GM18511 (cell line): ENCODE measurements at regions not wholly inside any gene's neighbourhood (a gene's known extent, or its start where the extent isn't known, plus 50 kb on each side); places are given as distances from the start of the nearest gene placed in this dataset.
"Not testable (repeated sequence)": the region's sequence is repeated elsewhere in the genome, so short reads cannot be mapped to it uniquely, and the experiment has no call there.

ENCODE experiments used
- ATAC-seq: cut with Tn5 transposase; IDR thresholded peaks from one replicate; pipeline ENCODE4 v1.9.1; 2021; ENCODE audit warnings: mild to moderate bottlenecking, moderate library complexity; ENCODE audit not compliant: unreplicated experiment

DNA sequence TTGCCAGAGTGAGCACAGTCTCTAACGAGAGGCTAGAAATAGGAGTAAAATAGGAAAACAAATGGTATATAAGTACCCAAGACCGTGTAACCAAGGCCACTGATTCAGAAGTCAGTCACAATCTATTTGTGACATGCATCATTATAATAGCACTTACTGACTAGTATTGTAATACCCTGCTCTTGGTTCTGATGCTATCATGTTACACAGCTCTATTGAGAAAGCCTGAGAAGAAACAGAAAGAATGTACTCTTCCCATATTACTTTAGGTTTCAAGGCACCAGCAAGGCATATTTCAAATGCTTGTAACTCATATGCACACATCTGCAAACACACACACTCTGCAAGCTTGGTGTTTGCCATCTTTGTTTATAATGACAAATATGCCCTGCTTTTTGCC, 746.4 kb downstream of the SLC4A3 start:
- ATAC-seq, result no peak

DNA sequence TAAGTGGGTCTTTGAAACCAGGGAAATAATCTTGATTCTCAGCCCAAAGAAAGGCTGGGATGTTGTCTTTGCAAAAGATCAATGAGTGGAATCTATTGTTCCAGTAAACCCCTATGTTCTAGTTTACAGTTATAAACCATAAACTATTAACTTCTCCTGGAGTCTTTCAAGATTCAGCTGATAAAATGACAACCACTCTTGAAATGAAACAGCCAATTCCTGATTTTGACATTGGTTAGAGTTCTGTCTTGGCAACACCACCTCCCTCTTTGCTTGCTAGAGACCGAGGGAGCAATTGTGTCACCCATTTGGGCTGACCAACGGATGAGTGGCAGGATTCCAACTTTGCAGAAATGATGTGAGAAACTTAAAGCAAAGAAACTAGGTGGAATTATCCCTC, 746.9 kb downstream of the SLC4A3 start:
- no peak for ATAC-seq

DNA sequence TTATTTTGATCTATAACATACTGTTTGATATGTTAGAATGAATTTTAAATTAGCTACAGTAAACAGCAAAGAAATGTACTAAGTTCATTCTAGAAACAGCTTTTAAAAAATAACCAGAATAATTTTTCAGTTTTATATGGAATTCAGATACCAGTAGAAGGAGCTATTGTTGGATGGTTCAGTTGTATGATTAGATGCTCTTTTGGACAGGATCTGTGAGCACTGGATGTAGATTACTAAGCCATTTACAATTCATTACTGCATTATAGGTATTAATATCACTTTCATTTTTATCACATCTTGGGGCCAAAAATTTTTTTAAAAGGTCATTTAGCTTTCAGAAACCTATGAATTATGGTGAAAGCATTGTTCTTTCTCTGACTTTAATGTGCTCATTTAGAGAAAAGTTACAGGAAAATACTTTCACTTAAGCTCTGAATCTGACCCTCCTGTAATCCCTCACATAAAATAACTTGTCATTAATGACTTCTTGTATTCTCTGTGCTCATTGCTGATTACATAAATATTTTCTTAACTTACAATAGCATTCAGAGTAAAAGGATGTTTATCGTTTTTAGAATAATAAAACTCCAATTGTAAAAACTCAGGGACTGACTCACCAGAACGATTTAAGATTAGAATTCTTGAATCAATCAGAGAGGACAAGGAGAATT, 750.2 kb downstream of the SLC4A3 start:
- no peak for ATAC-seq

DNA sequence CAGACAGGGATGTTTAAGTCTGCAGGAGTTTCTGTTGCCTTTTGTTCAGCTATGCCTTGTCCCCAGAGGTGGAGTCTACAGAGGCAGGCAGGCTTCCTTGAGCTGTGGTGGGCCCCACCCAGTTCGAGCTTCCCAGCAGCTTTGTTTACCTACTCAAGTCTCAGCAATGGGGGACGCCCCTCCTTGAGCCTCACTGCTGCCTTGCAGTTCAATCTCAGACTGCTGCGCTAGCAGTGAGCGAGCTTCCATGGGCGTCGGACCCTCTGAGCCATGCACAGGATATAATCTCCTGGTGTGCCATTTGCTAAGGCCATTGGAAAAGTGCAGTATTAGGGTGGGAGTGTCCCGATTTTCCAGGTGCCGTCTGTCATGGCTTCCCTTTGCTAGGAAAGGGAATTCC, 760.3 kb downstream of the SLC4A3 start:
- not testable (repeated sequence) for ATAC-seq

DNA sequence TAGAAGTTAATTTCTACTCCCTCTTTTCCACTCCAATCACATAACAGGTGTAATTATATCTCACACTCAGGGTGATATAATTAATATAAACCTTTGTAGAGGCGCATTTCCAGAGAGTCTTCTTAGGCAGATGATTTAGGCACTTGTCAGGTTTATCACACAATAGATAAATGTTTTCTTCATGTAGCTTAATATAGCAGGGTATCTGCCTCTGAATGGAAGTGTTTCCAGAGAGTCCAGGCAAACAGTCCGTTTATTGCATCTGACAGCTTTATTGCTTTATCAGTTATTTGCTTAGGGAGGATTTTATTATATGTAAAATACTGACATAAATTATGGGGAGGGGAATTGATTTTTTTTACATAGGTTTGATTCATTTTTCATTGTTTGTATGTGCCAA, 766.3 kb downstream of the SLC4A3 start:
- no peak for ATAC-seq

DNA sequence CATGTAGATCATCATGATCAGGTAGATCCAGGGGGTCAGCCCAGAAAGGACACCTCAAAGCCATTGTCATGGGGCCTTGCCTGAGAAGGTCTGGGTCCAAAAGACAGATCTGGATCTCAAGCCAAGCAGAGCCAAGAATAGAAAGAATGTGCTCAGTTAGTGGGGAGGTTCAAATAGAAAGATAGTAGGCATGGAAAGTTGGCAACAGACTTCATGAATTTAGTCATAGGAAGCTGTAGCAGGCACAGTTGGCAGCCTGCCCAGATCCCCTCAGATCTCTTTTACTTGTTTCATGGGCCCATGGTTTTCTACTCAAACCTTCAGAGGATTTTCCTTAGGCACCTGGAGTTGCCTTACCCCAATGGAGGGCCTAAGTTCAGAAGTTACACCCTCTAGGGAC, 767.0 kb downstream of the SLC4A3 start:
- no peak for ATAC-seq

DNA sequence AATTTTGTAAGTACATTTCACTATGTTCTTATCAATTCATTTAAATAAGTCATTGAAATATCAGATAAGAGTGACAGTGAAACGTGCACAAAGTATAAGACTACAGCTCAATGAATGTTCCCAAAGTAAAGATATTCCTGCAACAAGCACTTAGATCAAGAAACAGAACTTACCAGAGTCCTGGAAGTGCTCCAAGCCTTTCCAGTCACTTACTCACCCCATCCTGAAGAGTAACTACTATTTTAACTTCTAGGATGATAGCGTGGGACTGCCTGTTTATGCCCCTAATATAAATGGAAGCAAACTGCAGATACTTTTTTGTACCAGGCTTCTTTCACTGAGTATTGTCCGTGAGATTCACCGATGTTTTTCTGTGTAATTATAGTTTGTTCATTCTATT, 768.9 kb downstream of the SLC4A3 start:
- no peak for ATAC-seq

DNA sequence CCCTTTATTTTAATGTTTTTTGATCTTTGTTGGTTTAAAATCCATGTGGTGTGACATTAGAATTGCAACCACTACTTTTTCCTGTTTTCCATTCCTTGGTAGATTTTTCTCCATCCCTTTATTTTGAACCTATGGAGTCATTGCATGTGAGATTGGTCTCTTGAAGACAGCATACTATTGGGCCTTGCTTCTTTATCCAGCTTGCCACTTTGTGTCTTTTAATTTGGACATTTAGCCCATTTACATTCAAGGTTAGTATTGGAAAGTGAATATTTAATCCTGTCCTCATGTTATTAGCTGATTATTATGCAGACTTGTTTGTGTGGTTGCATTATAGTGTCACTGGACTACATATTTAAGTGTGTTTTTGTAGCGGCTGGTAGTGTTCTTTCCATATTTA, 782.9 kb downstream of the SLC4A3 start:
- no peak for ATAC-seq

DNA sequence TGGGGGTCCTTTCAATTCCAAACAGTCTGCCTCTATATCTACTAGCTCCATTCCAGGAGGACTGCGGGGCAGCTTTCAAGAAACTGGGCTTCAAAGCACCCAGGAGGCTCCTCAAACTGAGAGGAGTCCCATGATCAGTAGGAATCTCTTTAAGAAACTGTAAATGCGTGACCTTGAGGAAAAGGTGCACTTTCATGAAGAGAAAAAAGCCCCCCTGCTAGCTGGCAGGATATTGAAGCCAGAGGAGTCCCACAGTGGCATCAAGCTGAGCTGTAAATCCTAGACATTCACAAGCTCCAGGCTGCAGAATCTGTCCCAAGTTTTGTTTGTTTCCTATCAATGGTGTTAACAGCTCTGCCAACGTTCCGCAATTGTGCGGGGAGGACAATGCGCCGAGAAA, 790.1 kb downstream of the SLC4A3 start:
- no peak for ATAC-seq

DNA sequence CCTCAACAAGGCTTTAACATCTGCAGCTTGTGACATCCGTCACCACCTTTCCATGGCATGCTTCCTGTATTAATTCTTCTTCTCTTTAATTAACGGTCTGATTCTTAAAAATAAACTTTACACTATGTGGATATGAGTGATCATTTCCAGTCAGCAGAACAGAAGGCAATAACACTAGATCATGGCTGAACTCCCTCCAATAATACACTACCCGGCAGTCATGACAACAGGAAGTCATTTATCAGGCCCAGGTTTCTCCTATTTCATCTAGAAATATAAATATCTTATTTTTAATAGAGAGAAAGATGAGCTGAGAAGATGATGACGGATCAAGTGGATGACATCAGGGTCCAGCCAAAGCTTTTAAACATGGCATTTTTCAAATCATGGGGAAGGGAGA, 792.2 kb downstream of the SLC4A3 start:
- no peak for ATAC-seq

DNA sequence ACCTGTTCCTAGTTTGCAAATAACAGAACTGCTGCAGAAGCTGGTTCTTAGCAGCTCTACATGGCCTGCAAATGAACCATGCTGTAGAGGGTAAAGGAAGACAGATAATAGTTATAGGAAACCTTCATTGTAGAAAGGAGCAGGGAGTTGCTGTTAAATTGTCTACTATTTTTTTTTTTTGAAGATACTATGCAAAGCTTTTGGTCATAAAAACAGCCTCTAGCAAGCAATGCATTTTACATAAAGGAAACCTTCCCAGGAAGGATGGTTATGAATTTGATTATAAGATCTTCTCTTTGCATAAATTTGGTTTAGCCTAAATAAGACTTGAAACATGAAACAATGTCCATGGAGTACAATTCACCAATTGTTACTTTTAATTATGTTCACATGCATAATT, 793.4 kb downstream of the SLC4A3 start:
- ATAC-seq, result no peak

DNA sequence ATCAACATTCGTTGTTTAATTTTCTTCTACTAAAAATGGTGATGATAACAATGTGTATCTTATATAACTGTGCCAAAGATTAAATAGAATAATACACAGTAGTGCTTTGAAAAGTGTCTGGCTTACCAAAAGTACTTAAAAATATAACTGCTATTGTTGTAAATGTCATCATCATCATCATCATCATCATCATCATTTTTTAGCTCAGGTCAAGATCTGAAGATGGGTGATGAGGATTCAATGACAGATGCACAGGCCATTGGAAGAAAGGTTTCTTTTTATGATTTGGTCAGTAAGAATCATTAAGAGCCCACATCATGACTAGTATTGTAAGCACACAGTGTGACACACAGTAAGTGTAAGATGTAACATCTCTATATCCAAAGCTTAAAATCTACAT, 795.2 kb downstream of the SLC4A3 start:
- no peak for ATAC-seq

DNA sequence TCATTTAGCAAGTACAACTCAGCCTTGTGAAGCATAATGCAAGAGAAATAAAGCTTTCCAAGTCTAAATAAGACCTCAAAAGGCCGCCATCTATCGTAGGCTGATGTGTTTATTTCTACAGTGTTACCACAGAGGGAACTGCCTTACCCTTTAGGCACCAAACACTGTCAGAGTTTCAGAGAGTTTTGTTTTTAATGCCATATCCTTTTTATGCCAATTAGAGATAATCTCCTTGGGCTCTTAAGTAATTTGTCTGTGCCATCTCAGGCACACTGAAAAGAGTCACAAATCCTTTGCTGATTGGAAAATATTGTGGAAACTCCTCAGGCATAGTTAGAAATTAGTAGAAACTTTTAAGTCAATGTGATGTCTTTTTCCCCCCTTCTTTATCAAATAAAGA, 797.1 kb downstream of the SLC4A3 start:
- no peak for ATAC-seq

DNA sequence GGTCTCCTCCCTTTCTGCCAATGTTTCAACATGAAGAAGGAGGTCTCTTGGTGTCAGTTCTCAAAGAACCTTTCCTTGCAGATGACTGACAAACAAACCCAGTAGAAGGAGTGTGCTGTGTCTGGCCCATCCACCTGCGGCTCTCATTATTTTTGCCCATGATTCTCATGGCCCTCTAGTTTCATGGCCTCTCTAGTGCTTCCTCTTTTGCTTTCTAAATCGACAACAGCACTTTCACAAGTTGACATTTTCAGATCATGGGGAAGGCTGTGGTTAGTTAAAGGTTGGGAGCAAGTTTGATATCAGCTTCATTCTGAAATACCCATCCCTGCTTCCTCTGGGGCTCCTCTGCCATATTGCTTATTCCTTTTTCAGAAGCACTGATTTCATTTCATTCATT, 805.2 kb downstream of the SLC4A3 start:
- ATAC-seq, result no peak

DNA sequence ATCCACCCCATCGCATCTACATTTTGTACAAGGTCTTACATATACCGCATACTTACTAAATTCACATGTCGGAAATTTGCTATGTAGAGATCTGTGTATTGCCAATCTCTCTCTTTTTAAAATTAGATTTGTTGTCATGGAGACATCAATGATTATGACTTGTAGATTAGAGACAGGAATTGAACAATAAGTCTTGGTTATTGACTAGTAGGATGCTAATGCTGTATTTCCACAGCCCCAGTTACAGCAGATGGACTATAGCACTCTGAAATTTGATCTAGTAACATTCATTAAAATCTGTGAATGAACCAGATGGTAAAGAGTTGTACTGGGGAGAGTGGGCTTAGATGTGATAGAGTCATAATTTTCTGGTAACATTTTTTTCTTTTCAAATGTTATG, 805.7 kb downstream of the SLC4A3 start:
- ATAC-seq, result no peak

DNA sequence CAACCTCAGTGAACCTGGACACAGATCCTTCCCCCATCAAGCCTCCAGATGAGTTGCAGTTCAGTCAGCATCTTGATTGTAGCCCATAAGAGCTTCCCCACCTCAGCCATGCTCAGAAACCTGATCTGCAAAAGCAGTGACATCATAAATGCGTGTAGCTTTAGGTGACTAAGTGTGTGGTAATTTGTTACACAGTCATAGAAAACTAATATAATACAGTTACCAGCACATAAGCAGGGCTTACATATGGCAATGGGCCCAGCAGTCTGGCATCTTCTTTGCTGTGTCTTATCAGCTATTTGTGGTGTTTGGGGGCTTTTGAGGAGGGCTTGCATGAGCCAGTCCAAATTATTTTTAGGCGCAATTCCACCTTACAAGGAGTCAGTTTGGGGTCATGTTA, 807.0 kb downstream of the SLC4A3 start:
- ATAC-seq, result no peak

DNA sequence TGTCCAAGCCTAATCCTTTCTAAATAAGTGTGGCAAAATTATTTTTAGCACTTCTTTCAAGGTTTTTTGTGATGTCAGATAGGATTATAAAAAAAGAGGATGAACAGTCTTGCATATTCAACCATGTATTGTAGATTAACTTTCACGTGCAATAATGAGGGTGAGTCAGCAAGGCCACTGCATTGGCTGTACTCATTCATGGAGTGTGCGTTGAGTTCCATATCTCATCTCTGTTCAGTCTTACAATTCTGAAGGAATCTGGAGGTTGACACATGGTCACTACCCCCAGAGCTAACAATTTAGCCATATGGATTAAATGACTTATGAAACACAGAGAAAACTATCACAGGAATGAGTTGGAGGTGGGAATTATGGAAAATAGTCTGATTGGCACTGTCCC, 810.5 kb downstream of the SLC4A3 start:
- ATAC-seq, result no peak

DNA sequence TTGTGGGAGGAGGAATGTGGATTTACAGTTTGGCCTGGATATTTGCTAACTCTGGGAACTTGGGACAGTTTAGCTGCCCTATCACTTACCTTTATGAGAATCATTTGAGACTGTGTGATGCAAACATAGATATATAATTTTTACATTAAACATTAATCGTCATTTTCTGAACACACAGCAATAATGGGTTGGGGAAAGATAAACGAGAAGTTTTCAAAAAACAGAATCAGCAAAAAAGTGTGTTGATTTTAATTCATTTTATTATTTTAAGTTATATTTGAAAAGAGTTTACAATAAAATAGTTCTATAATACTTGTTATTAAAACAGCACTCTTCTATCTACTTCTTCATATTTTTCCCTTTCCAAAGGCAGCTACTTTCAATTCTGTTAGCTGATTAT, 813.3 kb downstream of the SLC4A3 start:
- ATAC-seq, result no peak

DNA sequence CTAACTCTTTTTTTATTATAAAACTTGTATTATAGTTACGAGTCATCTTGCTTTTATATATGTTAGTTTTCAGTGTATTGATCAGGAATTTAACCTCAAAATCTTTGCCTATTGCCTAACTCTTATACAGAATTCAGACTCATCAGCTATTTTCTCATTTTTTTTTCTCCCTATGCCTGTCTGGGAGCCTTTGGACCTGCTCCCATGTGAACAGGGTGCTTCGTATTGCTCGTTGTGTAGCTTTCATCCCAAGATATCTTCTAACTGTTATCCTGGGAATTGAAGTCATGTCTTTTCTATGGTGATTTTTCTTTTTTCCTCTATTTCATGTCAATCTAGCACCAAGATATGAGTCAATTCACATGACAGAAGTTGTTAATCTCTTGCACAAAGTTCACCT, 814.0 kb downstream of the SLC4A3 start:
- no peak for ATAC-seq

DNA sequence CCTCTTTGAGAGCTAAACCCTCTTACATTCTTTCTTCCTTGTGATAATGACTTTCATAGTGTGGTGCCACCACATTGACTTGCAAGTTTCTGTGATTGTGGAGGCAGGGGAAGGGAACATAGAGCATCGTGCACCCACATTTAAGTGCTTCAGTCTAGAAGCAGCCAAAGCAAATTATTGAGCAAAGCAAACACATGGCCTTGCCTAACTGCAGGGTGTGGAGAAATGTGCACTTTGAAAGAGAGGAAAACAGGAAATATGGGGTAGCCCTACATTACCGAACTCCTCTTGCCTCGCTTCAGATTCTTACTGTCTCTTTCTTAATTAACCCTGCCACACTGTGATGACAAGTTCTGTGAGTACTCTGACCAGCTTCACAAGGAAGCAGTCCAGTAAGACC, 814.6 kb downstream of the SLC4A3 start:
- no peak for ATAC-seq

DNA sequence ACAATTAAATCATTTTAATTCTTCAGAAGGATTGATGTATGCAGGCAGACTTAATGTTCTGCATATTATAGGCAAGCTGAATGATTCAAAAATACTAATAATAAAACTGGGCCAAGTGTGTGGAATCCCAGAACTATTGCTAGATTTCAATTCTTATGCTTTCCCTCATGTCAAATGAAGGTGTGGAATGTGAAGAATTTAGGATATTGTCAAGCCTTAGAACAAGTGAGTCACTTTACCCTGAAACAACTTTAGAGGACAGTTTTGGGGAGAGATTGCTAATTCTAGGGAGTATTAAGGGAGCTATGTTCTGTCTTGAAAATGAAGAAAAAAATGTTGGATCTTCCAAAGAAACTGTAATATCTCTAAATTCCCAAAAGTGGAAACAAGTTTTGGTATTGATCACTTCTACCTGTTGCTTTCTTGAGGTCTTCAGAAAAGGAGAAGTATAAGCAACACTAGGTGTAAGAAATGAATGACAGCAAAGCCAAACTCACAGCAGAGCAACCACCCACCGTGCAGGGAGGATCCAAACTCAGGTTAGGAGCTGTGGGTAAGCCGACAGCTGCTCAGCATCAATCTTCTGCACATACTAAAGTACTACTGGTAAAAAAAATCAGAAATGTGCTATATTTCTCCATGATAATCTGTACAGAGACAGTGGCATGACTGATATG, 818.1 kb downstream of the SLC4A3 start:
- no peak for ATAC-seq

DNA sequence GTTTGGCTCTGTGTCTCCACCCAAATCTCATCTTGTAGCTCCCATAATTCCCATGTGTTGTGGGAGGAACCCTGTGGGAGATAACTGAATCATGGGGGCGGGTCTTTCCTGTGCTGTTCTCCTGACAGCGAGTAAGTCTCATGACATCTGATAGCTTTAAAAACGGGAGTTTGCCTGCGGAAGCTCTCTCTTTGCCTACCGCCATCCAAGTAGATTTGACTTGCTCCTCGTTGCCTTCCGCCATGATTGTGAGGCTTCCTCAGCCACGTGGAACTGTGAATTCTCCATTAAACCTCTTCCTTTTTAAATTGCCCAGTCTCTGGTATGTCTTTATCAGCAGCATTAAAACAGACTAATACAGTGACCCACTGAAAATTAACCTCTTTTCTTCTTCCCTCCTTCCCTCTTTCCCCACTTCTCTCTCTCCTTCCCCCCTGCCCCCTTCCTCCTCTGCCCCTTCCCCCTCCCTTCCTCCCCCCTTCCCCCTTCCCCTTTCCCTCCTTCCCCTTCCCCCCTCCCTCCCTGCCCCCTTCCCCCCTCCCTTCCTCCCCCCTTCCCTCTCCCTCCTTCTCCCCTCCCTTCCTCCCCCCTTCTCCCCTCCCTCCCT, 818.8 kb downstream of the SLC4A3 start:
- ATAC-seq, result no peak

DNA sequence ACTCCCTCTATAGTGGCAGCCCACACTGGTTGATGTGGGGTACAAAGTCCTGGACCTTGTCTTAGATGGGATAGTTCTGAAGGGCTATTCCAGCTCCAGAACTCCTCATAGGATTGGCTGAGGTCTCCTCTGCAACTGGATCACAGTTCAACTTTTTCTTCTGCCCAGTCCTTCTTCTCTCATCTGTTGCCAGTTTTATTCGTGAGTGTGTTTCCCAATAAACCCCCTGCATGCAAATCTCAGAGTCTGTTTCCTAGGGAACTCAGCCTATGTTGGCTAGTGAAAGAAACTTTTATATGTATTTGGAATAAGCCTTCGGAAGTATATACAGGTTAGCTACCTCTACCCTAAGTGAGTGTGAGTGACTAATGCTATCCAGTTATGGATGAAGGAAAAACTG, 823.4 kb downstream of the SLC4A3 start:
- ATAC-seq, result no peak
